Keratinocyte (primary cell): ENCODE measurements at regions not wholly inside any gene's neighbourhood (a gene's known extent, or its start where the extent isn't known, plus 50 kb on each side); places are given as distances from the start of the nearest gene placed in this dataset.

Experiments
- DNase-seq: peaks from one replicate; pipeline ENCODE4 v3.0.0-alpha.2; 2011; ENCODE audit warnings: low read depth, missing footprints, low spot score
- FAIRE-seq: peaks from 2 replicates; lab custom pipeline; 2011; peaks lifted over from hg19 to GRCh38; lab: Jason Lieb, UNC
- H2AFZ ChIP-seq: 2 replicates; pipeline ENCODE4 v1.6.0; 2012; ENCODE audit warnings: low read length, control low read depth, inconsistent platforms; ENCODE audit not compliant: control insufficient read depth
- H3K27ac ChIP-seq: 2 replicates; pipeline ENCODE4 v1.5.1; 2011; ENCODE audit warnings: low read length; ENCODE audit not compliant: control insufficient read depth, insufficient read depth
- H3K27me3 ChIP-seq: 3 replicates; pipeline ENCODE4 v1.6.0; 2011; ENCODE audit warnings: low read length; ENCODE audit not compliant: control insufficient read depth, insufficient read depth; ENCODE audit errors: extremely low read depth
- H3K36me3 ChIP-seq, 2 experiments: 2 replicates in 1 of 2; 3 replicates in 1 of 2; pipeline ENCODE4 v1.5.1; 2011; ENCODE audit warnings: low read length in 2 of 2, mild to moderate bottlenecking in 1 of 2; ENCODE audit not compliant: control insufficient read depth in 2 of 2, insufficient read depth in 2 of 2; ENCODE audit errors: extremely low read depth in 1 of 2
- H3K4me1 ChIP-seq: 3 replicates; pipeline ENCODE4 v1.5.1; 2011; ENCODE audit warnings: low read length; ENCODE audit not compliant: control insufficient read depth, insufficient read depth; ENCODE audit errors: extremely low read depth
- H3K4me2 ChIP-seq: 3 replicates; pipeline ENCODE4 v1.6.0; 2011; ENCODE audit warnings: low read depth, low read length; ENCODE audit not compliant: control insufficient read depth, insufficient read depth; ENCODE audit errors: extremely low read depth
- H3K4me3 ChIP-seq, 3 experiments: fragments of 200-600 bp in 1 of 3; sonication (generic) in 1 of 3; 2 replicates in 2 of 3; 3 replicates in 1 of 3; pipeline ENCODE4 v1.5.1; 2011 to 2016; ENCODE audit warnings: low read length in 3 of 3, mild to moderate bottlenecking in 3 of 3, control low read depth in 2 of 3, inconsistent platforms in 1 of 3, low read depth in 1 of 3, mixed read lengths in 1 of 3, mixed run types in 1 of 3, moderate library complexity in 1 of 3; ENCODE audit not compliant: control insufficient read depth in 2 of 3, insufficient read depth in 2 of 3; ENCODE audit errors: extremely low read depth in 1 of 3
- H3K79me2 ChIP-seq: 2 replicates; pipeline ENCODE4 v1.6.0; 2012; ENCODE audit warnings: low read length; ENCODE audit not compliant: control insufficient read depth, insufficient read depth
- H3K9ac ChIP-seq: 3 replicates; pipeline ENCODE4 v1.6.0; 2011; ENCODE audit warnings: low read length; ENCODE audit not compliant: control insufficient read depth, insufficient read depth; ENCODE audit errors: extremely low read depth
- H3K9me1 ChIP-seq: 3 replicates; pipeline ENCODE4 v1.6.0; 2011; ENCODE audit warnings: low read length; ENCODE audit not compliant: control insufficient read depth, insufficient read depth; ENCODE audit errors: extremely low read depth
- H3K9me3 ChIP-seq: 2 replicates; pipeline ENCODE4 v1.5.1; 2012; ENCODE audit warnings: low read depth, low read length; ENCODE audit not compliant: control insufficient read depth
- H4K20me1 ChIP-seq: 3 replicates; pipeline ENCODE4 v1.6.0; 2011; ENCODE audit warnings: low read length; ENCODE audit not compliant: control insufficient read depth, insufficient read depth; ENCODE audit errors: extremely low read depth
- CTCF ChIP-seq, 3 experiments: IDR thresholded peaks in 1 of 3; conservative IDR thresholded peaks in 1 of 3; optimal IDR thresholded peaks in 1 of 3; 2 replicates in 2 of 3; 3 replicates in 1 of 3; pipeline versions ENCODE3 to v1.5.1; 2011; ENCODE audit warnings: low read length in 3 of 3, mild to moderate bottlenecking in 3 of 3, moderate library complexity in 2 of 3, control low read depth in 1 of 3, inconsistent platforms in 1 of 3; ENCODE audit not compliant: insufficient read depth in 2 of 3; ENCODE audit errors: extremely low read depth in 1 of 3
- EZH2 ChIP-seq: IDR thresholded peaks from one replicate; pipeline ENCODE4 v1.6.1; 2012; ENCODE audit warnings: inconsistent platforms, mild to moderate bottlenecking, low read length, moderate library complexity
- dilution Hi-C: fragments of 300-500 bp; cut with MboI; formaldehyde crosslinking; loops from one replicate; pipeline ENCODE4 v1.7.0; 2020; ENCODE audit warnings: low sequenced_read_pairs; ENCODE audit not compliant: extremely low pct_ligation_motif_present

GRCh38 chr6:139850512-139850911 is 476.1 kb upstream of the CITED2 start:
- FAIRE-seq: no peak
- no peak for DNase-seq
- dilution Hi-C loops: no loop called here
- H3K9me3 ChIP-seq: no peaks in the 10 kb centered on the region
- H4K20me1 ChIP-seq: no peaks in the 10 kb centered on the region
- H3K4me3 ChIP-seq: no peak overlapping the region
- no peak overlapping the region for H3K4me2 ChIP-seq
- H3K9me1 ChIP-seq: no peaks in the 10 kb centered on the region
- no peaks in the 10 kb centered on the region for H3K4me1 ChIP-seq
- no peaks in the 10 kb centered on the region for H3K79me2 ChIP-seq
- no peak overlapping the region for H2AFZ ChIP-seq
- no peaks in the 10 kb centered on the region for H3K36me3 ChIP-seq
- no peak overlapping the region for H3K27ac ChIP-seq
- TF ChIP-seq CTCF (optimal IDR thresholded peaks at IDR 0.05 in 1 of 3, IDR thresholded peaks at IDR 0.05 in 1 of 3, conservative IDR thresholded peaks at IDR 0.05 in 1 of 3; ENCODE audit: extremely low read depth in 1 of 3, insufficient read depth in 2 of 3, low read length in 3 of 3): no peak
- TF ChIP-seq EZH2: no peak
- no peak overlapping the region for H3K9ac ChIP-seq
- H3K27me3 ChIP-seq: no peaks in the 10 kb centered on the region

DNA sequence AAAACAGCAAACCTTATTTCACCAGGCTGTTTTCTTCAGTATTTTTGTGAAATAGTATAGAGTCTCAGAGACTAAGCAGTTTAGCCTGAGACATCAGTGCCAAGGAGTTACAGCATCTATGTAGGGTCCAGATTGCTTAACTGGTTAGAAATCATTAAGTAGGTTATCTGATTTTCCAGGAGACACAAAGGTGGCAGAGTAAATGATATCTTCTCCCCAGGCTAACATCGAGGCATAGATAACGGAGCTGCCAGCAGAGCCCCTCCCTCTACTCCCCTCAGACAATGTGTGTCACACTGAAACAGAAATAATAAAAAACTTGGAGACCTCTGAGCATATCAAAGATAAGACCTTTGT is 473.0 kb upstream of the CITED2 start:
- Histone ChIP-seq H3K4me3 (no peak overlapping the region), H3K9me1 (no peaks in the 10 kb centered on the region), H3K79me2 (no peaks in the 10 kb centered on the region), H3K4me1 (no peaks in the 10 kb centered on the region), H3K9me3 (no peaks in the 10 kb centered on the region), H3K36me3 (no peaks in the 10 kb centered on the region), H3K4me2 (no peak overlapping the region), H3K27me3 (no peaks in the 10 kb centered on the region), H4K20me1 (no peaks in the 10 kb centered on the region), H2AFZ (no peak overlapping the region), H3K27ac (no peak overlapping the region), H3K9ac (no peak overlapping the region)
- no peak for DNase-seq
- FAIRE-seq: no peak
- dilution Hi-C loops: no loop called here
- TF ChIP-seq CTCF (optimal IDR thresholded peaks at IDR 0.05 in 1 of 3, IDR thresholded peaks at IDR 0.05 in 1 of 3, conservative IDR thresholded peaks at IDR 0.05 in 1 of 3; ENCODE audit: extremely low read depth in 1 of 3, insufficient read depth in 2 of 3, low read length in 3 of 3): no peak
- TF ChIP-seq EZH2: no peak
